HepG2 (cell line): ENCODE measurements at regions not wholly inside any gene's neighbourhood (a gene's known extent, or its start where the extent isn't known, plus 50 kb on each side); places are given as distances from the start of the nearest gene placed in this dataset.

Experiments
- ATAC-seq: fragments of 200-7000 bp; cut with Tn5 transposase; 3 replicates; pipeline ENCODE4 v1.9.1; 2020; ENCODE audit warnings: mild to moderate bottlenecking, moderate library complexity
- BruUV-seq: library from RNA; stranded (reverse); fragments of 400-500 nt; replicated peaks from 2 replicates; lab custom pipeline; 2021; lab: Mats Ljungman, UMichigan
- CTCF ChIA-PET: fragments of 300-600 bp; formaldehyde crosslinking; extraction: SDS; loops from one replicate; lab custom pipeline; 2021; ENCODE audit warnings: low total read pairs, inconsistent platforms, low intra/inter-chr PET ratio; lab: Yijun Ruan, JAX
- POLR2A ChIA-PET: fragments of 350-600 bp; sonication (Branson Sonifier 250); formaldehyde crosslinking; loops from one replicate; lab custom pipeline; 2020; ENCODE audit warnings: antibody characterized with exemption, inconsistent platforms; lab: Yijun Ruan, JAX
- DNase-seq: peaks from one replicate; pipeline ENCODE4 v3.0.0-alpha.2; 2015; ENCODE audit warnings: low spot score
- FAIRE-seq: peaks from 3 replicates; lab custom pipeline; 2011; peaks lifted over from hg19 to GRCh38; lab: Jason Lieb, UNC
- H2AFZ ChIP-seq: one replicate; pipeline ENCODE4 v1.6.1; 2011; ENCODE audit warnings: low read length, inconsistent platforms
- H3K27ac ChIP-seq: fragments of 300-600 bp; 3 replicates; pipeline ENCODE4 v1.8.0; 2011; ENCODE audit warnings: mixed run types, mild to moderate bottlenecking, mixed read lengths, low read length, inconsistent platforms; ENCODE audit not compliant: insufficient read depth; ENCODE audit errors: extremely low read length
- H3K27me3 ChIP-seq, 2 experiments: fragments of 200-600 bp in 1 of 2; 2 replicates in 1 of 2; 3 replicates in 1 of 2; pipeline versions ENCODE4 v1.6.0 to v1.8.0; 2011; ENCODE audit warnings: low read length in 2 of 2, mild to moderate bottlenecking in 2 of 2, moderate library complexity in 2 of 2, inconsistent platforms in 1 of 2; ENCODE audit not compliant: insufficient read depth in 2 of 2, control insufficient read depth in 1 of 2
- H3K36me3 ChIP-seq, 2 experiments: fragments of 200-600 bp in 1 of 2; replicated peaks in 1 of 2; 2 replicates in 1 of 2; 3 replicates in 1 of 2; pipeline versions ENCODE4 v1.5.1 to v1.8.0; 2011; ENCODE audit warnings: low read length in 2 of 2, inconsistent platforms in 1 of 2; ENCODE audit not compliant: insufficient read depth in 2 of 2, control insufficient read depth in 1 of 2
- H3K4me1 ChIP-seq: 2 replicates; pipeline ENCODE4 v1.5.1; 2012; ENCODE audit warnings: low read length, inconsistent platforms; ENCODE audit not compliant: insufficient read depth
- H3K4me2 ChIP-seq: 2 replicates; pipeline ENCODE4 v1.6.0; 2011; ENCODE audit warnings: low read depth, low read length, inconsistent platforms
- H3K4me3 ChIP-seq, 3 experiments: fragments of 200-600 bp in 1 of 3; sonication (generic), shearing (Covaris generic) in 1 of 3; replicated peaks in 1 of 3; 2 replicates each; pipeline ENCODE4 v1.5.1; 2011 to 2016; ENCODE audit warnings: low read length in 3 of 3, inconsistent platforms in 2 of 3, low read depth in 2 of 3, mild to moderate bottlenecking in 2 of 3, control low read depth in 1 of 3, mixed read lengths in 1 of 3; ENCODE audit not compliant: insufficient read depth in 1 of 3
- H3K79me2 ChIP-seq: one replicate; pipeline ENCODE4 v1.6.1; 2011; ENCODE audit warnings: low read length, inconsistent platforms; ENCODE audit not compliant: insufficient read depth
- H3K9ac ChIP-seq: 2 replicates; pipeline ENCODE4 v1.6.0; 2011; ENCODE audit warnings: mild to moderate bottlenecking, low read depth, low read length, inconsistent platforms; ENCODE audit not compliant: insufficient read depth
- H3K9me3 ChIP-seq: 2 replicates; pipeline ENCODE4 v1.5.1; 2012; ENCODE audit warnings: mild to moderate bottlenecking, low read length
- H4K20me1 ChIP-seq: 2 replicates; pipeline ENCODE4 v1.6.0; 2011; ENCODE audit warnings: inconsistent platforms, mild to moderate bottlenecking, low read length, moderate library complexity; ENCODE audit not compliant: insufficient read depth
- EED ChIP-seq: sonication (generic); formaldehyde crosslinking; IDR thresholded peaks from 2 replicates; pipeline ENCODE4 v1.5.0; 2020; ENCODE audit warnings: mild to moderate bottlenecking, missing genetic modification reagents
- KDM2A ChIP-seq: sonication (generic); formaldehyde crosslinking; IDR thresholded peaks from 2 replicates; pipeline ENCODE4 v1.4.0; 2020; ENCODE audit warnings: low read depth, missing genetic modification reagents, borderline replicate concordance
- MAFF ChIP-seq: IDR thresholded peaks from 2 replicates; pipeline ENCODE4 v1.6.1; 2011; ENCODE audit warnings: low read depth, low read length, improper control_type of control experiment
- MAFK ChIP-seq, 2 experiments: IDR thresholded peaks in 1 of 2; conservative IDR thresholded peaks in 1 of 2; 2 replicates each; pipeline ENCODE4 v1.6.1; 2011; ENCODE audit warnings: improper control_type of control experiment in 2 of 2, low read length in 2 of 2
- POLR2G ChIP-seq: fragments of 200-400 bp; formaldehyde crosslinking; IDR thresholded peaks from 2 replicates; pipeline ENCODE4 v1.6.1; 2018; ENCODE audit warnings: mild to moderate bottlenecking, low read depth, low read length, moderate library complexity
- PRMT3 ChIP-seq: sonication (generic); formaldehyde crosslinking; IDR thresholded peaks from 2 replicates; pipeline ENCODE4 v1.8.1; 2022; ENCODE audit warnings: low read depth, mild to moderate bottlenecking, moderate library complexity, missing genetic modification reagents, borderline replicate concordance
- TRIM22 ChIP-seq: fragments of 450-650 bp; IDR thresholded peaks from 2 replicates; pipeline ENCODE4 v1.6.1; 2017
- ZNF768 ChIP-seq: sonication (generic); formaldehyde crosslinking; IDR thresholded peaks from 2 replicates; pipeline ENCODE4 v1.4.0; 2020; ENCODE audit warnings: missing genetic modification reagents
- ZNF792 ChIP-seq: IDR thresholded peaks from 2 replicates; pipeline ENCODE4 v1.6.1; 2016
- WGBS: methylation state at CpG from one replicate; pipeline ENCODE4 v1.1.6; 2017; ENCODE audit warnings: low lambda C conversion rate; 5-methylcytosine and 5-hydroxymethylcytosine counted together
- in situ Hi-C: cut with HindIII; loops from 2 replicates; pipeline ENCODE4 v1.10.0; 2017; ENCODE audit warnings: low pct_unique_long_range_greater_than_20kb; ENCODE audit not compliant: extremely low pct_ligation_motif_present
- intact Hi-C: fragments of 100-400 bp; cut with micrococcal nuclease; formaldehyde crosslinking; loops from one replicate; pipeline ENCODE4 v1.10.0; 2022; ENCODE audit not compliant: unreplicated experiment
- TF ChIP-seq, protein P1 (sequence below): sonication (generic); formaldehyde crosslinking; IDR thresholded peaks from 2 replicates; pipeline ENCODE4 v1.4.0; 2020; ENCODE audit warnings: missing genetic modification reagents
- TF ChIP-seq, protein P2 (sequence below): sonication (generic); formaldehyde crosslinking; IDR thresholded peaks from 2 replicates; pipeline ENCODE4 v1.5.0; 2020; ENCODE audit warnings: missing genetic modification reagents, mild to moderate bottlenecking, borderline replicate concordance

GRCh38 chr7:118945911-118946682, 721.6 kb downstream of the ANKRD7 start:
- no peak overlapping the region for H2AFZ ChIP-seq
- no peak for FAIRE-seq
- TF ChIP-seq MAFK (conservative IDR thresholded peaks at IDR 0.05 in 1 of 2, IDR thresholded peaks at IDR 0.05 in 1 of 2; ENCODE audit: low read length in 2 of 2) (peak; percentile 26 to 78; a peak in 2 of 4 replicates), TRIM22 (no peak), MAFF (peak; percentile 54), PRMT3 (no peak)
- TF ChIP-seq, all 625 proteins: peak for 2
- 26% methylated on average over 7 of the region's 13 CpGs for WGBS
- ChIA-PET CTCF (no interaction called here), POLR2A (no interaction called here)
- ATAC-seq (no peak), DNase-seq (no peak)
- Histone ChIP-seq H3K27me3 (no peaks in the 10 kb centered on the region), H3K79me2 (no peaks in the 10 kb centered on the region), H3K27ac (no peak overlapping the region), H3K4me1 (no peaks in the 10 kb centered on the region), H4K20me1 (no peaks in the 10 kb centered on the region), H3K4me2 (no peak overlapping the region), H3K9ac (no peak overlapping the region), H3K36me3 (no peaks in the 10 kb centered on the region), H3K9me3 (no peaks in the 10 kb centered on the region), H3K4me3 (no peak overlapping the region)
- intact Hi-C loops (no loop called here), in situ Hi-C loops (no loop called here)
- BruUV-seq = no TSS peak

- Histone ChIP-seq H3K4me1 (no peaks in the 10 kb centered on the region), H3K27me3 (no peaks in the 10 kb centered on the region), H3K9me3 (no peaks in the 10 kb centered on the region), H3K4me3 (no peak overlapping the region), H3K79me2 (no peaks in the 10 kb centered on the region), H3K4me2 (no peak overlapping the region), H3K36me3 (no peaks in the 10 kb centered on the region), H2AFZ (no peak overlapping the region), H4K20me1 (no peaks in the 10 kb centered on the region), H3K9ac (no peak overlapping the region), H3K27ac (no peak overlapping the region)
- in situ Hi-C loops = no loop called here
- no peak for ATAC-seq
- no peak for DNase-seq
- no TSS peak for BruUV-seq
- POLR2A ChIA-PET = no interaction called here
- CTCF ChIA-PET = no interaction called here
- no peak for FAIRE-seq
- intact Hi-C loops = no loop called here
- TF ChIP-seq ZNF768 (CRISPR knock-in tag) (no peak), EED (CRISPR knock-in tag) (no peak), ZNF792 (CRISPR knock-in tag) (no peak), MAFK (conservative IDR thresholded peaks at IDR 0.05 in 1 of 2, IDR thresholded peaks at IDR 0.05 in 1 of 2; ENCODE audit: low read length in 2 of 2) (peak; percentile 16 to 62; a peak in 2 of 4 replicates), POLR2G (no peak), MAFF (peak; percentile 58), KDM2A (no peak)
- TF ChIP-seq, protein P1, sequence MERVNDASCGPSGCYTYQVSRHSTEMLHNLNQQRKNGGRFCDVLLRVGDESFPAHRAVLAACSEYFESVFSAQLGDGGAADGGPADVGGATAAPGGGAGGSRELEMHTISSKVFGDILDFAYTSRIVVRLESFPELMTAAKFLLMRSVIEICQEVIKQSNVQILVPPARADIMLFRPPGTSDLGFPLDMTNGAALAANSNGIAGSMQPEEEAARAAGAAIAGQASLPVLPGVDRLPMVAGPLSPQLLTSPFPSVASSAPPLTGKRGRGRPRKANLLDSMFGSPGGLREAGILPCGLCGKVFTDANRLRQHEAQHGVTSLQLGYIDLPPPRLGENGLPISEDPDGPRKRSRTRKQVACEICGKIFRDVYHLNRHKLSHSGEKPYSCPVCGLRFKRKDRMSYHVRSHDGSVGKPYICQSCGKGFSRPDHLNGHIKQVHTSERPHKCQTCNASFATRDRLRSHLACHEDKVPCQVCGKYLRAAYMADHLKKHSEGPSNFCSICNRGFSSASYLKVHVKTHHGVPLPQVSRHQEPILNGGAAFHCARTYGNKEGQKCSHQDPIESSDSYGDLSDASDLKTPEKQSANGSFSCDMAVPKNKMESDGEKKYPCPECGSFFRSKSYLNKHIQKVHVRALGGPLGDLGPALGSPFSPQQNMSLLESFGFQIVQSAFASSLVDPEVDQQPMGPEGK = no peak
- TF ChIP-seq, protein P2, sequence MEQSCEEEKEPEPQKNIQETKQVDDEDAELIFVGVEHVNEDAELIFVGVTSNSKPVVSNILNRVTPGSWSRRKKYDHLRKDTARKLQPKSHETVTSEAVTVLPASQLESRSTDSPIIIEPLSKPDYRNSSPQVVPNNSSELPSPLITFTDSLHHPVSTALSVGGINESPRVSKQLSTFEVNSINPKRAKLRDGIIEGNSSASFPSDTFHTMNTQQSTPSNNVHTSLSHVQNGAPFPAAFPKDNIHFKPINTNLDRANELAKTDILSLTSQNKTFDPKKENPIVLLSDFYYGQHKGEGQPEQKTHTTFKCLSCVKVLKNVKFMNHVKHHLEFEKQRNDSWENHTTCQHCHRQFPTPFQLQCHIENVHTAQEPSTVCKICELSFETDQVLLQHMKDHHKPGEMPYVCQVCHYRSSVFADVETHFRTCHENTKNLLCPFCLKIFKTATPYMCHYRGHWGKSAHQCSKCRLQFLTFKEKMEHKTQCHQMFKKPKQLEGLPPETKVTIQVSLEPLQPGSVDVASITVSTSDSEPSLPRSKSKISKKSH (CRISPR knock-in tag) = no peak
Observed at GRCh38 chr7:118948508-118948907, 724.0 kb downstream of the ANKRD7 start.
